Tibial artery (tissue), 4 donors: ENCODE measurements at regions not wholly inside any gene's neighbourhood (a gene's known extent, or its start where the extent isn't known, plus 50 kb on each side); places are given as distances from the start of the nearest gene placed in this dataset.

Source experiments
- DNase-seq, 2 donors: peaks; one replicate each; pipeline ENCODE4 v3.0.0-alpha.2; 2019
- H3K27ac ChIP-seq, 2 donors: fragments of 200-600 bp; sonication (generic) in 1 of 2; 1 replicate in 1 of 2; 2 replicates in 1 of 2; pipeline ENCODE4 v1.5.1; 2018 to 2019; ENCODE audit warnings: mild to moderate bottlenecking in 1 of 2
- H3K27me3 ChIP-seq, 2 donors: fragments of 200-600 bp; sonication (generic) in 1 of 2; one replicate each; pipeline versions ENCODE4 v1.5.1 to v1.6.0; 2016 to 2019
- H3K36me3 ChIP-seq, 3 donors: fragments of 200-600 bp; sonication (generic) in 2 of 3; one replicate each; pipeline ENCODE4 v1.5.1; 2016 to 2019; ENCODE audit warnings: mild to moderate bottlenecking in 2 of 3
- H3K4me1 ChIP-seq, 4 donors: fragments of 200-600 bp; sonication (generic) in 2 of 4; 1 replicate in 3 of 4; 2 replicates in 1 of 4; pipeline ENCODE4 v1.5.1; 2016 to 2019
- H3K4me3 ChIP-seq, 2 donors: fragments of 200-600 bp; sonication (generic) in 1 of 2; 1 replicate in 1 of 2; 2 replicates in 1 of 2; pipeline ENCODE4 v1.5.1; 2018 to 2019; ENCODE audit warnings: mild to moderate bottlenecking in 2 of 2
- H3K9me3 ChIP-seq, 3 donors: fragments of 200-600 bp; sonication (generic) in 1 of 3; one replicate each; pipeline ENCODE4 v1.5.1; 2016 to 2019
- CTCF ChIP-seq, 2 experiments: fragments of 200-600 bp in 1 of 2; fragments of 450-650 bp in 1 of 2; IDR thresholded peaks; one replicate each; pipeline ENCODE4 v1.5.1; 2017 to 2019; ENCODE audit warnings: antibody characterized with exemption in 2 of 2, mild to moderate bottlenecking in 1 of 2, moderate library complexity in 1 of 2
- intact Hi-C: fragments of 100-400 bp; cut with DNase I; formaldehyde crosslinking; loops from one replicate; pipeline ENCODE4 v1.15.0; 2023; ENCODE audit warnings: low total_unique reads

GRCh38 chr1:82044536-82044935, 243.8 kb downstream of the ADGRL2 start:
- Histone ChIP-seq H3K36me3 (no peaks in the 10 kb centered on the region), H3K4me3 (no peak overlapping the region), H3K27ac (no peak overlapping the region), H3K27me3 (no peaks in the 10 kb centered on the region), H3K4me1 (no peaks in the 10 kb centered on the region), H3K9me3 (no peaks in the 10 kb centered on the region)
- intact Hi-C loops: no loop called here
- TF ChIP-seq CTCF (IDR thresholded peaks at IDR 0.05): no peak
- no peak for DNase-seq

GRCh38 chr1:82044111-82044510, 243.4 kb downstream of the ADGRL2 start:
- Histone ChIP-seq H3K9me3 (no peaks in the 10 kb centered on the region), H3K4me3 (no peak overlapping the region), H3K4me1 (no peaks in the 10 kb centered on the region), H3K36me3 (no peaks in the 10 kb centered on the region), H3K27me3 (no peaks in the 10 kb centered on the region), H3K27ac (no peak overlapping the region)
- DNase-seq: no peak
- TF ChIP-seq CTCF (IDR thresholded peaks at IDR 0.05): no peak
- intact Hi-C loops: no loop called here

- no peak for DNase-seq
- intact Hi-C loops: no loop called here
- no peaks in the 10 kb centered on the region for H3K36me3 ChIP-seq
- no peaks in the 10 kb centered on the region for H3K4me1 ChIP-seq
- H3K27ac ChIP-seq: no peak overlapping the region
- H3K27me3 ChIP-seq: no peaks in the 10 kb centered on the region
- no peak for TF ChIP-seq CTCF (IDR thresholded peaks at IDR 0.05)
- H3K4me3 ChIP-seq: no peak overlapping the region
- no peaks in the 10 kb centered on the region for H3K9me3 ChIP-seq
Measured at GRCh38 chr1:82042306-82043060, 241.7 kb downstream of the ADGRL2 start.
